Activated CD4-positive, alpha-beta T cell treated with anti-CD3 and anti-CD28 coated beads for 24 hours (primary cell): ENCODE measurements at regions not wholly inside any gene's neighbourhood (a gene's known extent, or its start where the extent isn't known, plus 50 kb on each side); places are given as distances from the start of the nearest gene placed in this dataset.
"Not testable (repeated sequence)": the region's sequence is repeated elsewhere in the genome, so short reads cannot be mapped to it uniquely, and the experiment has no call there.

Experiments used
- DNase-seq, 2 donors: peaks; one replicate each; pipeline ENCODE4 v3.0.0-alpha.2; 2020; ENCODE audit warnings: low read depth in 2 of 2

DNA sequence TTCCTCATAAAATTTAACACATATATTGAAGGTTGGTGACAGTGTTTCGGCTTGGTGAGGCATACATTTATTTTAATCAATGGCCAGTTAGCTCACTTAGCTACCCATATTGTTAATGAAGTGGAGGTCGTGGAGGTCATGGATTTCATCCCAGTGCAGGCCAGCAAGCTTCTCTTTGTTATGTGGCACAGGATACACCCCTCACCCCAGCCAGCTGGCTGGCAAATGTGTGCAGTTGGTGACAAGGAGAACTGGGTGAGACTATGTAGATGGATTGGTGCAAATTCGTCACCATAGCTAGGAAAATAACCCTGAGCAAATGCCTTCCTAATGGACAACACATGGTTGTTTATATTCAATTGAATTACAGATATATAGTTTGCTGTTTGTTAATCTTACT is 50.5 kb upstream of the FOXP2 start:
- DNase-seq, result no peak

DNA sequence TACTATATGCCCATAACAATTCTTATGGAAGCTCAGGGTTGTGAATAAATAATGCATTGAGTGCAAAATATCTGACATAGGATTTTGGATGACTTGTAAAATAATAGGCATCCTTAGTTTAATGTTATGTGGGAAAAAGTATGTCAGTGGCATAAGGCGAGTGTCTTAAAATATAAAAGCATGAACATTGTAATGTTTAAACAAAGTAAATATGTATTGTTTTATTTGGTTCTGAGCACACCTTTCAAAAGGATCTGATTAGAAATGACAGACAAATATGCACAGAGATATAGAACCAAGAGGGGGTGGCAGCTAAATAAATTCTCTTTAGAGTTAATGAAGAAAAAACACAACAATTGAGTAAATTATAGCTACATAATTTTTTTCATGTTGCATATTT is 51.3 kb upstream of the FOXP2 start:
- no peak for DNase-seq

DNA sequence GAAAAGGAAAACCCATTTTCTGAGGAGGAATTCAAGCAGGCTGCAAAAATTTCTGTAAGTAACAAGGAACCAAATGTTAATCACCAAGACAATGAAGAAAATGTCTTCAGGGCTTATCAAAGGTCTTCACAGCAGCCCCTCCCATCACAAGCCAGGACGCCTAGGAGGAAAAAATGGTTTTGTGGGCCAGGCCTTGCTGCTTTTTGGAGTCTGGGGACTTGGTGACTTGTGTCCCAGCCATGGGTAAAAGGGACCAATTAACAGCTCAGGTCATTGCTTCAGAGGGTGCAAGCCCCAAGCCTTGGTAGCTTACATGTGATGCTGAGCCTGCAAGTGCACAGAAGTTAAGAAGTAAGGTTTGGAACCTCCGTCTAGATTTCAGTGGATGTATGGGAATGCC is 55.7 kb upstream of the FOXP2 start:
- no peak for DNase-seq

- no peak for DNase-seq
These were observed 58.5 kb upstream of the FOXP2 start for GRCh38 chr7:114356133-114356532.

- no peak for DNase-seq
These were observed 60.3 kb upstream of the FOXP2 start for GRCh38 chr7:114354306-114354705.

- DNase-seq, result no peak
These were observed 69.1 kb upstream of the FOXP2 start for GRCh38 chr7:114345494-114345893.

GRCh38 chr7:114343949-114344708 is 70.5 kb upstream of the FOXP2 start:
- no peak for DNase-seq

DNA sequence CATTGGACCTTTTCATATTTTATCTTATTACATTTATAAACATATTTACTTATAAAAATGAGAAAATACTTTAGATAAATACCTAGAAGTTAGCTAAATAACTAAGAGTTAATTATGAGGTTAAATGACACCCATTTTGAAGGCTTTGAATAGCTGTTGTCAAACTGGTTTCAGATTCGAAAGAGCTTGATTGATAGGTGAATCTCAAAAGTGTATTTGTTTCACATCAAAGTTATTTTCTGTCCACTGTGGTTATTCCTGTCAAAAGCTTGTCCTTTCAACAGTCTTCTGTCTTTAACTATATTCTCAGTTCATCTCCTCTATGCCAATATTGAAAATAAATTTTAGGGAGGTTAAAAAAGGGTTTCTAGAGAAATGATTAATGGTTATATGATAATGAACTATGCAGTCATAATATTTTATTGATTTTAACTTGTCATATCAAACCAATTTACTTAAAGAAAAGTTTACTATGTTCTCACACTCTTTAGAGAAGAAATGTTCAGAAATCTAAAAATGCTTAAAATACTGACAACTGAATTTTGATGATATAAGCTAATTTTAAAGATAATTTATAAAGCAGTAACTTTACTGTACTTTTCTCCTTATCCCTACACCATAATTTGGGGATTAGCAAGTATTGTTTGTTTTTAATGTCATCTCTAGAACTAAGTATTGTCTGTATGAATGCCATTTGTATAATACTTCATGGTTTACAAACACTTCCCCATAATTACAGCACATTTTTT is 72.0 kb upstream of the FOXP2 start:
- no peak for DNase-seq

DNA sequence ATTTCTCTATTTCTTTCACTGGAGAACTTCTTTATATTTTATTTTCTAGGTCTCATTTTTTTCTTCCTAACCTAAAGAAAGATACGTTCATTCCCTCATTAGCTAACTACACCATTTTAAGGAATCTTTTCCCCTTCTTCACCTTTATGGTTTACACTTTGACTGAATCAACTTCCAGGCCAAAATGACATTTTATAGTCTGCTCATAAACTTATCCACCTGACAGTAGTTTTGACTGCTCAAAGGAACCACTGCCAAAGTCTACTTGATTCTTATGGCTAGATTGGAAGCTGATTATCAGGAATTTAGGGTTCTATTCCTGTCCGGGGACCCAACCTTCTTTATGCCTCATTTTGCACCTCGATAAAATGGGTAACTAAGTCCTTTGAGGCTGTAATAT is 73.0 kb upstream of the FOXP2 start:
- no peak for DNase-seq

DNA sequence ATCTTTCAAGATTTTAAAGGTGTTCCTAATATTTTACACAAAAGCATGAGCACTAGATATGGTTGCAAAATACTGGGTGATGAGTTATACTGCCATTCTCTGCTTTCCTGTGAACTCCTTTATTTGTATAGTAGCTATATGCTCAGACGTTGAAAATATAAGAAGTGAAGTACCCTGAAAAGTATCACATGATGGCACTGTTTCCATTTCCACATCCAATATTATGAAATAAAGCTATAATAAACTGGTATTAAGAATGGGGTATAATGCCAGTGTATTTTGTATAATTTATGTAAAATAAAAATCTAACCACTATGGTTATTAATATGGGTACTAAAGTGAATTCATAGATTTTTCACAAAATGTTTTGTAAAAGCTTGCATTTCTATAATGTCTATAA is 79.6 kb upstream of the FOXP2 start:
- no peak for DNase-seq

DNA sequence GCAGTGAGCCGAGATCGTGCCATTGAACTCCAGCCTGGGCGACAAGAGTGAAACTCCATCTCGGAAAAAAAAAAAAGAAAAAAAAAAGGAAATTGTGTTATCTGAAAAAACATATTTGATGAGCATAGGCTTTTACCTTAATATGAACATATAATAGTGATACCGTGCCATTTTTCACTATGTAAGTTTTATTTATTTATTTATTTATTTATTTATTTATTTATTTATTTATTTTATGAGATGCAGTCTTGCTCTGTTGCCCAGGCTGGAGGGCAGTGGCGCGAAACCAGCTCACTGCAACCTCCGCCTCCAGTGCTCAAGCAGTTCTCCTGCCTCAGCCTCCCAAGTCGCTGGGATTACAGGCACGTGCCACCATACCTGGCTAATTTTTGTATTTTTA is 85.2 kb upstream of the FOXP2 start:
- DNase-seq, result not testable (repeated sequence)

DNA sequence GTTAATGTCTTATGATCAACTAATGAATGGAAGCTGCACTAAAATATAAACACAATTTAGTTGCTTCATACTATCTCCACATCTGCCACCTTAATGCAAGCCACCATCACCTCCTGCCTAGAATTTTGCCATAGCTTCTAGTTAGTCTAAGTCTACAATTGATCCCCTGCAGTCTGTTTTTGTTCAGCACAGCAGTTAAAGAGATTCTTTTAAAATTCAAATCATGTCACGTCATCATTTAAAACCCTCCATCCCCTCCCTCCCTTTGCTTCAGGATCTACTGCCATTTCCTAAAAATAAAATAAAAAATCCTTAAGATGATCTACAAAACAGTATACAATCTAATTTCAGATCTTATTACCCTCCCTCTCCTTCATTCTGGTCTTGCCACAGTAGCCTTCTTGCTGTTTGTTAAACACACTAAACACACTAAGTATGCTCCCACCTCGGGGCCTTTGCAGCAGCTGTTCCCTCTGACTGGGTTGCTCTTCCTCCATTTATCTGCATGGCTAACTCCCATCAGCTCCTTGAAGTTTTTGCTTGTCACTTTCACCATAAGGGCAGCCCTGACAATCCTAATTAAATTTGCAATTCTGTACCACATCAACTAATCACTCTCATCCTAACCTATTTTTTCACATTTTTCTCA is 97.0 kb upstream of the FOXP2 start:
- no peak for DNase-seq

DNA sequence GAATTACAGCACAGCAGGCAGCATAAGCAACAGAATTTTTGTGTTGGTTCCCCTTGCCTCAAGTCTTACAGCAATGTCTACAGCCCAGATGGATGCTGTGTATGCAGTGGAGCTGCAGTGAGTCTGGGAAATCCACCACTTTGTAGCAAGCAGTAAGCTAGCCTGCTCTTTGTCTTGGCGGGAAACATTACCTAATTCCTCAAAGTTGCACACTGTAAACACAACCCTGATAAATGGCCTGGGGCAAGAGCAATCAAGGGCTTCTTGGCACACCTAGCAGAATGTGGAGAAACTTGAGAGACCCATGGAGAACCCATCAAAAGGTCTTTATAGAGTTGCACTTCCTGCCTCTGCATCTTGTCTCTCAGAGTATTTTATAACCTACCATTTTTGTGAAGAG is 102.0 kb upstream of the FOXP2 start:
- DNase-seq, result no peak

- DNase-seq, result no peak
These were observed 104.1 kb upstream of the FOXP2 start for GRCh38 chr7:114310345-114311110.

GRCh38 chr7:114309729-114310128 is 104.9 kb upstream of the FOXP2 start:
- no peak for DNase-seq

GRCh38 chr7:114303301-114303700 is 111.3 kb upstream of the FOXP2 start:
- DNase-seq, result no peak

DNA sequence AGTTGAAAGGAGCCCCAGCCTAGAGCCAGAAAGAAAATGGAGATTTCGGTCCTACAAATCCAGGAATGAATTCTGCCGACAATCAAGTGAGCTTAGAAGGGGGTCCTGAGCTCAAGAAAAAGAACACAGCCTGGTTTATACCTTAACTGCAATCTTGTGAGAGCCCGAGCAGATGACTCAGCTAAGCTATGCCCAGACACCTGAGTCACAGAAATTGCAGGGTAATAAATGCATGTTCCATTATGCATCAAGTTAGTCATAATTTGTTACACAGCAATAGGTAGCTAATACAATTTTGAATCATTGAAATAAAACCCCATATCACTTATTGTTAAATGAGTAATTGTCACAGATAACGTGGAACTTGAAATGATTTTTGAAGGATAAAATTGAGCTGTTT is 111.8 kb upstream of the FOXP2 start:
- DNase-seq, result no peak

DNA sequence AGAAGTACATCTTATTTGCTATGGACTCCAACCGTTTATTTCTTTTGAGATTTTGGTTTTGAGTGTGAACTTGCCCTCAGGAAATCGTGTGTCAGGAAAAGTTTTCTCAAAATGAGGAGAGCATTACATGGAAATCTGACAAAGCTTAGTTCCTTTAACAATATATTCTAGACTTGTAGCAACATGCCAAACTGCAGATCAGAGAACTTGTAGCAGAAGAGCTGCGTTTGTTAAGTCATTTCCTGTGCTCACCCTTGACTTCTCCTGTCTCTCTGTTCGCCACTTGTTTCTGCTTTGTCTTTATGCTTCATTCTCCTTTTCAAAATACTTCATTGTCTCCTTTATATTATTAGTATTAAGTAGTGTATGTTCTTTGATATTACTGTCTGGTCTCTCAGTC is 116.6 kb upstream of the FOXP2 start:
- no peak for DNase-seq

DNA sequence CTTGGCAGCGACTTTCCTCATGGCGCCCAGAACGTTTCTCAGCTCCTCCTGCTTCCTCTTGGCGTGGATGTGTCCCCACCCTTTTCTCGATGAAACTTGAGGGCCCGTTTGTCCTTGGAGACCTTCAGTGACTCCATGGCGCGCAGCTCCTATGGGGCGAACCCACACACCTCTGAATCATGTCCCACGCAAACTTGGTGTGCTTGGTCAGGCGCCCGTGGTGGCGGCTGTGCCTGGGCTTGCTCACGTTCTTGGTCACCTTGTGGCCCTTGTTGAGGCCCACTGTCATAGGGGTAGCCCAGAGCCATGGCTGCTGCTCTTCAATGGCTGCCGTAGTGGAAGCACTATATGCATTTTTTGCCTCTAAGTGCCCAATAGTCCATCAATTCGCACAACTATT is 117.5 kb upstream of the FOXP2 start:
- no peak for DNase-seq

DNA sequence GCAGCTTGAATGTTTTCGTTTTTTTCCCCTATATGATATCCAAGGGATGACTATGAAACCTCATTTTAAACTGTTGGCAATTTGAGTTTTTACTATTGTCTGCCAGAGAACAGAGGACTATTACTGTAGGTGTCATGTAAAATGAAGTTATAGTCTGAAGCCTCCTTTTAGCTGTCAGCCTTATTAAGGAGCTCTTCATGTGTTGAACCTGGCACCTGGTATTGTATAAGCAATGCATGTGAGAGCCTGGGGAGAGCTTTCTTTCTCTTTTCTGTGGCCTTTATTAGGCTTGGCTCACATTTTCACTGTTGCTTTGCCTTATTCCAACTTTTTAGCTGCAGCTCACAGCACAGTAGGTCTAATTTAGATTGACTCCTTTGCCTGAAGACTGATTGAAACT is 119.1 kb upstream of the FOXP2 start:
- no peak for DNase-seq

GRCh38 chr7:114294036-114294435 is 120.6 kb upstream of the FOXP2 start:
- DNase-seq, result no peak

GRCh38 chr7:114293289-114294012 is 121.2 kb upstream of the FOXP2 start:
- no peak for DNase-seq
